Activated naive CD4-positive, alpha-beta T cell treated with anti-CD3 and anti-CD28 coated beads, Interleukin-2, amount 50 U/mL, for 72 hours (primary cell): ENCODE measurements at regions not wholly inside any gene's neighbourhood (a gene's known extent, or its start where the extent isn't known, plus 50 kb on each side); places are given as distances from the start of the nearest gene placed in this dataset.

Source experiments
- ATAC-seq, 2 donors: fragments of 150-1000 bp; cut with Tn5 transposase; 2 replicates each; pipeline ENCODE4 v1.10.0; 2021; ENCODE audit warnings: mild to moderate bottlenecking in 2 of 2, moderate library complexity in 2 of 2
- DNase-seq, 2 donors: peaks; one replicate each; pipeline ENCODE4 v3.0.0; 2021 to 2022; ENCODE audit warnings: low spot score in 2 of 2
- H3K27ac Mint-ChIP-seq, 2 donors: one replicate each; pipeline ENCODE4 v1.8.0; 2022; ENCODE audit warnings: mild to moderate bottlenecking in 2 of 2, mixed read lengths in 2 of 2
- H3K36me3 Mint-ChIP-seq, 2 donors: one replicate each; pipeline ENCODE4 v1.8.0; 2022; ENCODE audit warnings: mixed read lengths in 2 of 2
- H3K9me3 Mint-ChIP-seq, 2 donors: one replicate each; pipeline ENCODE4 v1.8.0; 2022; ENCODE audit warnings: mixed read lengths in 2 of 2

- Mint-ChIP-seq H3K9me3 (no peaks in the 10 kb centered on the region), H3K36me3 (no peaks in the 10 kb centered on the region), H3K27ac (no peak overlapping the region)
- DNase-seq (no peak), ATAC-seq (no peak)
Observed at GRCh38 chr12:16719713-16720416, 113.9 kb upstream of the LMO3 start.

- Mint-ChIP-seq H3K9me3 (no peaks in the 10 kb centered on the region), H3K36me3 (no peaks in the 10 kb centered on the region), H3K27ac (no peak overlapping the region)
- DNase-seq: no peak
- ATAC-seq: no peak
Observed at GRCh38 chr12:16716928-16717327, 111.0 kb upstream of the LMO3 start.

- ATAC-seq (no peak), DNase-seq (no peak)
- no peaks in the 10 kb centered on the region for H3K36me3 Mint-ChIP-seq
- H3K27ac Mint-ChIP-seq: no peak overlapping the region
- H3K9me3 Mint-ChIP-seq: peaks cover 7 to 13% of the 10 kb centered on the region in 2 donors
Observed at GRCh38 chr12:16692099-16692498, 86.1 kb upstream of the LMO3 start.

GRCh38 chr12:16691624-16692023, 85.7 kb upstream of the LMO3 start:
- Mint-ChIP-seq H3K36me3 (no peaks in the 10 kb centered on the region), H3K9me3 (peaks cover 7 to 13% of the 10 kb centered on the region in 2 donors), H3K27ac (no peak overlapping the region)
- ATAC-seq (no peak), DNase-seq (no peak)

- DNase-seq: no peak
- Mint-ChIP-seq H3K27ac (no peak overlapping the region), H3K9me3 (peaks cover 10 to 23% of the 10 kb centered on the region in 2 donors), H3K36me3 (no peaks in the 10 kb centered on the region)
- no peak for ATAC-seq
Observed at GRCh38 chr12:16688200-16688599, 82.2 kb upstream of the LMO3 start.

- H3K9me3 Mint-ChIP-seq: peaks cover 10 to 23% of the 10 kb centered on the region in 2 donors
- no peak for ATAC-seq
Observed at GRCh38 chr12:16685107-16685506, 79.1 kb upstream of the LMO3 start.

GRCh38 chr12:16681196-16681595, 75.2 kb upstream of the LMO3 start:
- peaks cover 10 to 24% of the 10 kb centered on the region in 2 donors for H3K9me3 Mint-ChIP-seq
- DNase-seq (no peak), ATAC-seq (no peak)
- no peak overlapping the region for H3K27ac Mint-ChIP-seq
- H3K36me3 Mint-ChIP-seq: no peaks in the 10 kb centered on the region

More at GRCh38 chr12:16685107-16685506, 79.1 kb upstream of the LMO3 start:
- Mint-ChIP-seq H3K27ac (no peak overlapping the region), H3K36me3 (no peaks in the 10 kb centered on the region)
- DNase-seq: no peak

GRCh38 chr12:16675438-16675837, 69.5 kb upstream of the LMO3 start:
- ATAC-seq (no peak), DNase-seq (no peak)
- no peak overlapping the region for H3K27ac Mint-ChIP-seq
- H3K9me3 Mint-ChIP-seq: peaks cover 4 to 9% of the 10 kb centered on the region in 2 donors
- no peaks in the 10 kb centered on the region for H3K36me3 Mint-ChIP-seq

- no peak for ATAC-seq
- Mint-ChIP-seq H3K9me3 (peaks cover 4 to 9% of the 10 kb centered on the region in 2 donors), H3K27ac (no peak overlapping the region), H3K36me3 (no peaks in the 10 kb centered on the region)
- no peak for DNase-seq
Observed at GRCh38 chr12:16674885-16675284, 68.9 kb upstream of the LMO3 start.

- Mint-ChIP-seq H3K36me3 (no peaks in the 10 kb centered on the region), H3K27ac (no peak overlapping the region), H3K9me3 (peaks cover 0 to 13% of the 10 kb centered on the region in 2 donors)
- DNase-seq (no peak), ATAC-seq (no peak)
Observed at GRCh38 chr12:16670456-16671050, 64.6 kb upstream of the LMO3 start.

- no peak for DNase-seq
- Mint-ChIP-seq H3K27ac (no peak overlapping the region), H3K9me3 (peaks cover 4 to 13% of the 10 kb centered on the region in 2 donors), H3K36me3 (no peaks in the 10 kb centered on the region)
- ATAC-seq: no peak
Observed at GRCh38 chr12:16669756-16670155, 63.8 kb upstream of the LMO3 start.

GRCh38 chr12:16668198-16668597, 62.2 kb upstream of the LMO3 start:
- peaks cover 9 to 10% of the 10 kb centered on the region in 2 donors for H3K9me3 Mint-ChIP-seq
- no peak overlapping the region for H3K27ac Mint-ChIP-seq
- no peaks in the 10 kb centered on the region for H3K36me3 Mint-ChIP-seq
- ATAC-seq (no peak), DNase-seq (no peak)

- ATAC-seq: no peak
- peaks cover 33 to 35% of the 10 kb centered on the region in 2 donors for H3K9me3 Mint-ChIP-seq
Observed at GRCh38 chr12:16658699-16659098, 52.7 kb upstream of the LMO3 start.

More at GRCh38 chr12:16658699-16659098, 52.7 kb upstream of the LMO3 start:
- no peak for DNase-seq
- H3K36me3 Mint-ChIP-seq: no peaks in the 10 kb centered on the region
- no peak overlapping the region for H3K27ac Mint-ChIP-seq
